Upper lobe of right lung (tissue), 1 donor: ENCODE measurements at regions not wholly inside any gene's neighbourhood (a gene's known extent, or its start where the extent isn't known, plus 50 kb on each side); places are given as distances from the start of the nearest gene placed in this dataset.
A peak's percentile ranks its signal among the peaks of the same experiment; 100 is the strongest.

Source experiments
- ATAC-seq: fragments of 200-7000 bp; cut with Tn5 transposase; one replicate; pipeline ENCODE4 v1.9.1; 2020; ENCODE audit warnings: mild to moderate bottlenecking, moderate library complexity
- DNase-seq: peaks from one replicate; pipeline ENCODE4 v3.0.0-alpha.2; 2020
- H3K27ac ChIP-seq: fragments of 200-600 bp; one replicate; pipeline ENCODE4 v1.8.0; 2022
- H3K27me3 ChIP-seq: fragments of 200-600 bp; one replicate; pipeline ENCODE4 v1.8.0; 2022; ENCODE audit warnings: mild to moderate bottlenecking
- H3K36me3 ChIP-seq: fragments of 200-600 bp; one replicate; pipeline ENCODE4 v1.8.0; 2022
- H3K4me1 ChIP-seq: fragments of 200-600 bp; one replicate; pipeline ENCODE4 v1.8.0; 2022
- H3K4me3 ChIP-seq: fragments of 200-600 bp; one replicate; pipeline ENCODE4 v1.8.0; 2022; ENCODE audit warnings: mild to moderate bottlenecking
- H3K9me3 ChIP-seq: fragments of 200-600 bp; one replicate; pipeline ENCODE4 v1.8.0; 2022
- intact Hi-C: fragments of 100-400 bp; cut with DNase I; formaldehyde crosslinking; loops from one replicate; pipeline ENCODE4 v1.11.0; 2022
- TF ChIP-seq, protein P1 (sequence below): fragments of 200-600 bp; IDR thresholded peaks from one replicate; pipeline ENCODE4 v1.8.0; 2022; ENCODE audit warnings: antibody characterized with exemption
- donor health status: DM: no; HTN: yes; CAD: no; lungs with severe emphysema.

DNA sequence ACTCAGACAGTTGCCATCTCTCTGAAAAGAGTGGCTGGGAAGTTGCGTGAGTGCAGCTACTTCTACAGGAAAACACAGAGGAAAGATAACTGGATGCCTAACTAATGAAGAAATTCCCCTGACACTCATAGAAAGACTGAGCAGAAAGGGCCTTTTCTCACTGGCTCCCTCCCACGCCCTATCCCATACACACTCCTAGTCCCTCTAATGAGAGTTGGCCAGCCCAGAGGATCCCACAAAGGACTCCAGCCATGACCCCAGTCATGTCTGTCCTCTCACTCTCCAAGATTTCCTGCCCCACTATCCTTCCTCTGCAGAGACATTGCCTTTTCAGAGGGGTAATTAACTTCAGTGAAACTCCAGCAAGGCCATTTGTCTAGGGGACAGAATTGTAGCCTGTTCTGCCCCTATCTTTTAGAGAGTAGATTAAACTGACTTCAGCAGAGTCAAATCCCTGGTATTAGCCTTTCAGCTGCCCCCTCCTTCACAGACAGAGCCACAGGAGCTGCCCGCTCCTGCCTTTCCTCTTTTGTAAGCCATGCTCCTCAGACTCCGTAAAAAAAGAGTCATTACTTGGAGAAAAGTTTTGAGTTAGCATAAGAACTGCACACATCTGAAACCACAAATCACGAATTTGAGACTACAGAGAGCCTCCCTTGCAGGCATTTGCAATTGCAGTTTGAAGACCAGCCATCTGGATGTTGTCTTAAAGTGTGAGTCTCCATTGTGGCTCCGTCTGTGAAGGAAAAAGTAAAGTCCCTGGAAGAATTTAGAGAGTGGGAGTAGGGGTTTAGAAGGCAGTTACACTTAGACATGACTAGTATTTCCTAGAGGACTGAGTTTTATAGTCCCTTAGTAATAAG is 129.1 kb upstream of the SEMA6D start:
- H3K27ac ChIP-seq = no peak overlapping the region
- no peak for ATAC-seq

DNA sequence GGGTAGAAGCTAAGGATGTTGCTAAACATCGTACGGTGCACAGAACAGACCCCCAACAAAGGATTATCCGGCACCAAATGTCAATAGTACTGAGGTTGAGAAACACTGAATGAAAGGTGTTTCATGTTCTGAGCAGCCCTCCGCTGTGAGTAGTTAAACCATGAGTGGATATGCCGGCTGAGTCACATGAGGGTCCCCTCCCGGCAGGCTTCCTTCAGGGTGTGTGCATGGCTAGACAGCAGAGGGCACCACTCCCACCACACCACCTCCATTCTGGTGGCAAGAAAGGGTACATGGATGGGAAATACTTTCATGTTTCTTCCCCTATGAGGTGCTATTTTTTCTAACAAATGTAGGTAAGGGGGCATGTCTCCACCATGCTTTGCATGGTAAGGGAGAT is 128.3 kb upstream of the SEMA6D start:
- Histone ChIP-seq H3K27me3 (no peaks in the 10 kb centered on the region), H3K4me1 (no peaks in the 10 kb centered on the region), H3K9me3 (no peaks in the 10 kb centered on the region), H3K4me3 (no peak overlapping the region), H3K36me3 (no peaks in the 10 kb centered on the region), H3K27ac (no peak overlapping the region)
- intact Hi-C loops = no loop called here
- DNase-seq = no peak
- TF ChIP-seq, protein P1, sequence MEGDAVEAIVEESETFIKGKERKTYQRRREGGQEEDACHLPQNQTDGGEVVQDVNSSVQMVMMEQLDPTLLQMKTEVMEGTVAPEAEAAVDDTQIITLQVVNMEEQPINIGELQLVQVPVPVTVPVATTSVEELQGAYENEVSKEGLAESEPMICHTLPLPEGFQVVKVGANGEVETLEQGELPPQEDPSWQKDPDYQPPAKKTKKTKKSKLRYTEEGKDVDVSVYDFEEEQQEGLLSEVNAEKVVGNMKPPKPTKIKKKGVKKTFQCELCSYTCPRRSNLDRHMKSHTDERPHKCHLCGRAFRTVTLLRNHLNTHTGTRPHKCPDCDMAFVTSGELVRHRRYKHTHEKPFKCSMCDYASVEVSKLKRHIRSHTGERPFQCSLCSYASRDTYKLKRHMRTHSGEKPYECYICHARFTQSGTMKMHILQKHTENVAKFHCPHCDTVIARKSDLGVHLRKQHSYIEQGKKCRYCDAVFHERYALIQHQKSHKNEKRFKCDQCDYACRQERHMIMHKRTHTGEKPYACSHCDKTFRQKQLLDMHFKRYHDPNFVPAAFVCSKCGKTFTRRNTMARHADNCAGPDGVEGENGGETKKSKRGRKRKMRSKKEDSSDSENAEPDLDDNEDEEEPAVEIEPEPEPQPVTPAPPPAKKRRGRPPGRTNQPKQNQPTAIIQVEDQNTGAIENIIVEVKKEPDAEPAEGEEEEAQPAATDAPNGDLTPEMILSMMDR = no peak
- ATAC-seq = peak; percentile 13

More for the DNA sequence above, 129.1 kb upstream of the SEMA6D start:
- TF ChIP-seq, protein P1 = no peak
- intact Hi-C loops = no loop called here
- H3K4me1 ChIP-seq = no peaks in the 10 kb centered on the region
- no peaks in the 10 kb centered on the region for H3K36me3 ChIP-seq
- no peak for DNase-seq
- H3K9me3 ChIP-seq = no peaks in the 10 kb centered on the region
- H3K4me3 ChIP-seq = no peak overlapping the region
- H3K27me3 ChIP-seq = no peaks in the 10 kb centered on the region

DNA sequence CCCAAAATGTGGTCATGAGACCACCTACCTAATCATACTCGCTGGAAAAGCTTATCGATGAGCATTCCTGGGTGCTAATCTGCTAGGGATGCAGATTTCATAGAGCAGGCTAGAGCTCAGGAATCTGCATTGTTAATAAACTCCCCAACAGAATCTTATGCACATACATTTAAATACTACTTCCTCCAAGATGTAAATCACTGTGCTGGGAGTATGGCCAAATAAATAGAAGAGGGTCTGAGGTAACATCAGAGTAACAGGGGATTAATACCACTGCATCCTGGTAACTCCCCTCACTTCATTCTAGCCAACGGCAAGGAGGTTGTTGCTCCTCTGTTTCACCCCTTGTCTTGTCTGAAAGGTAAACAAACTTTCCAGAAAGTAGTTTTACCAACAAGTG is 118.3 kb upstream of the SEMA6D start:
- no peaks in the 10 kb centered on the region for H3K36me3 ChIP-seq
- no peaks in the 10 kb centered on the region for H3K27me3 ChIP-seq
- TF ChIP-seq, protein P1 = no peak
- H3K9me3 ChIP-seq = peaks cover 3% of the 10 kb centered on the region
- H3K4me1 ChIP-seq = no peaks in the 10 kb centered on the region
- DNase-seq (no peak), ATAC-seq (no peak)
- no peak overlapping the region for H3K4me3 ChIP-seq
- intact Hi-C loops = no loop called here
- no peak overlapping the region for H3K27ac ChIP-seq

DNA sequence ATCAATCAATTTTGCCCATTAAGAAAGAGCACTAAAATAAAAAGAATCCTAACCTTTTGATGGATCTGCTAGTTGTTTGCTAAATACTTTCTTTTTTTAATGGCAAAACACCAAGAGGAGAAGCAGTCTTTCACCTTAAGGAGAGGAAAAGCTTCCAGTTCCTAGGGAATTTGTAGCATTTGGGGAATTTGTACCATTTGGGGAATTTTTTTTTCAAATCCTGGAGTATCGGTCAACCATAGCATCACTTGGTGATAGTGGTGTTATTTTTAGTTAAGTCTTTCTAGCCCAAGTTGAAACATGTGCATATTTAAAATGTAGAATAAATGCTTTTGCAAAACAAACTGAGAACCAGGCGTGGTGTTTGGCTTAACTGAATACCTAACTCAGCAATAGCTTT is 117.5 kb upstream of the SEMA6D start:
- Histone ChIP-seq H3K4me1 (no peaks in the 10 kb centered on the region), H3K36me3 (no peaks in the 10 kb centered on the region), H3K4me3 (no peak overlapping the region), H3K9me3 (peaks cover 3% of the 10 kb centered on the region), H3K27me3 (no peaks in the 10 kb centered on the region), H3K27ac (no peak overlapping the region)
- DNase-seq = no peak
- no peak for ATAC-seq
- intact Hi-C loops = no loop called here
- TF ChIP-seq, protein P1 = no peak

DNA sequence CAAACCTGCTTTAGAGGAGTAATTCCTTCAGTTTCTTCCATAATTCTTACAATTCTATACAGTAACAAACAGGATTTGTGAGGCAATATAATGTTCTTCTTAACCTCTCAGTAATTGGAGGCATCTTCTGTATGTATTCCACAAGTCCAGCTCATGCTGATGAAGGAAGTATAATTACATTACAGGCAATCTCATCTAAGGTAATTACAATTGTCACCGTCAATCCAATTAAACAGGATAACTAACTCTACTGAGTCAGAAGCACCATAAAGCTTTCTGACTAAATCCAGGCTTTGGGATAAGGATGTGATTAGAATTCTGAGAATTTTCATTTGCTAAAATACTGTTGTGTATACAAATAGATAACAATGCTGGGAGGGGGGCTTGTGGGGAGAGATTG is 115.2 kb upstream of the SEMA6D start:
- no peaks in the 10 kb centered on the region for H3K36me3 ChIP-seq
- no peak overlapping the region for H3K27ac ChIP-seq
- H3K4me3 ChIP-seq = no peak overlapping the region
- H3K27me3 ChIP-seq = no peaks in the 10 kb centered on the region
- H3K4me1 ChIP-seq = no peaks in the 10 kb centered on the region
- ATAC-seq (no peak), DNase-seq (no peak)
- TF ChIP-seq, protein P1 = no peak
- no peaks in the 10 kb centered on the region for H3K9me3 ChIP-seq
- intact Hi-C loops = no loop called here
